Uterus (tissue), 2 donors: ENCODE measurements at regions not wholly inside any gene's neighbourhood (a gene's known extent, or its start where the extent isn't known, plus 50 kb on each side); places are given as distances from the start of the nearest gene placed in this dataset.

ENCODE experiments used
- CTCF ChIP-seq, 4 experiments: fragments of 200-600 bp in 2 of 4; fragments of 450-650 bp in 2 of 4; sonication (generic) in 2 of 4; IDR thresholded peaks; one replicate each; pipeline ENCODE4 v1.5.1; 2016 to 2019; ENCODE audit warnings: antibody characterized with exemption in 4 of 4, mild to moderate bottlenecking in 2 of 4, moderate library complexity in 1 of 4
- POLR2A ChIP-seq, 2 donors: fragments of 450-650 bp; IDR thresholded peaks; one replicate each; pipeline ENCODE4 v1.6.1; 2016; ENCODE audit warnings: antibody characterized with exemption in 2 of 2, mild to moderate bottlenecking in 1 of 2, moderate library complexity in 1 of 2

DNA sequence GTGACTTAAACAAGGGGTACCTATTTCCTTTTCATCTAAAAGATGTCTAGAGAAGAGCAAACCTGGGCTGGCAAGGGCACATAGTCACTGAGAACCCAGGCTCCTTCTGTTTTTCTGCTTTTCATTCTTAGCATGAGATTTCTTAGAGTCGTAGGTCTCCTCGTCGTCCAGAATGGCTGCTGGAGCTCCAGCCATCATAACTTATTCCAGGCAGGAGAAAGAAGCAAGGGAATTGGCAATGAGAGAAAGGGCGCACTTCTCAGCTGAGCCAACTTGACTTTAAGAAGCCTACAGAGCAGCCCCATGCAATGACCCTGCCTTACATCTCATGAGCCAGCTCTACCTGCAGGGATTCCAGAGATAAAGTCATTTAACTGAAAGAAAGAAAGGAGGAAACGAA is 213.4 kb downstream of the BMP7 start:
- TF ChIP-seq POLR2A (IDR thresholded peaks at IDR 0.05) = no peak
- no peak for TF ChIP-seq CTCF (IDR thresholded peaks at IDR 0.05)
